HFF-Myc (cell line): ENCODE measurements at regions not wholly inside any gene's neighbourhood (a gene's known extent, or its start where the extent isn't known, plus 50 kb on each side); places are given as distances from the start of the nearest gene placed in this dataset.
"Not testable (repeated sequence)": the region's sequence is repeated elsewhere in the genome, so short reads cannot be mapped to it uniquely, and the experiment has no call there.

Experiments
- DNase-seq: peaks from one replicate; pipeline ENCODE4 v3.0.0-alpha.2; 2011; ENCODE audit warnings: low read depth; ENCODE audit errors: extremely low read depth
- H3K4me3 ChIP-seq: replicated peaks from 2 replicates; pipeline ENCODE4 v1.5.1; 2011; ENCODE audit warnings: low read depth, mild to moderate bottlenecking, control low read depth, low read length
- CTCF ChIP-seq: IDR thresholded peaks from 2 replicates; pipeline ENCODE4 v1.5.1; 2012; ENCODE audit warnings: mild to moderate bottlenecking, low read depth, low read length, control low read depth; ENCODE audit errors: missing control alignments

DNA sequence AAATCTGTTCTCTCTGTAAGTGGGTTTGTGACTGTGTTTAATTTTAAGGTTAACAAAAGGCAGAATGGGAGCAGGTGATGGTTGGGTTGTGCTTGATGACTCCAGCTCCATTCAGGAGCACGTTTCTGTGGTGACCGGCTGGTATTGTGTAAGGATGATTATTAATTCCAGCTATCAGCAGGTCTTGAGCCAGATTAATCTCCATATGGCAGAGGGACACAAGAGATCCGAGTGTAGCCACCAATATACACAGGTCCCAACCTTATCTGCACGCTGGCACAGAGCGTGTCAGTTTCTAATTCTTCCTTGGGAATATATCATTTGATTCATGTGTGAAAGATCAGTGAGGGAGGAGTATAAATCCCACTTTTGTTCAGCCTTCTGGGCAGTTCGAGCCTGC is 199.0 kb upstream of the DCC start:
- no peak for DNase-seq
- TF ChIP-seq CTCF, result no peak
- H3K4me3 ChIP-seq, result no peak overlapping the region

- no peak for DNase-seq
- no peak overlapping the region for H3K4me3 ChIP-seq
- TF ChIP-seq CTCF, result no peak
These were observed 189.9 kb upstream of the DCC start for GRCh38 chr18:52150050-52150449.

DNA sequence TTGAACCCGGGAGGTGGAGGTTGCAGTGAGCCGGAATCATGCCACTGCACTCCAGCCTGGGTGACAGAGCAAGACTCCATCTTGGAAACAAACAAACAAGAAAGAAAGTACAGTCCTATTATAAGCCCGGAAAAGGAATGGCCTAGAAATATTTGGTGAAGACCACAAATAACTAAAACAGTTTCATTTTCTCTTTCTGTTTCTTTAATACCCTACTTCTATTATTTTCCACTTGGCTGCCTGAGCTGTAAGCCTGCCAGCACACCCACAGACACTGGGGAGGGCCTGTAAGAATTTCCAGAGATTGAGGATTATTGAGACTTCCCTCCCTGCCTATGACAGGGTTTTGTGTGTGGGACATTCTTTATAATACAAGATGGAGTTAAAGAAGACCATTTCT is 188.0 kb upstream of the DCC start:
- H3K4me3 ChIP-seq, result no peak overlapping the region
- TF ChIP-seq CTCF, result no peak
- DNase-seq, result no peak

GRCh38 chr18:52156166-52156565 is 183.8 kb upstream of the DCC start:
- no peak for DNase-seq
- no peak for TF ChIP-seq CTCF
- no peak overlapping the region for H3K4me3 ChIP-seq

GRCh38 chr18:52160636-52161035 is 179.4 kb upstream of the DCC start:
- no peak for DNase-seq
- no peak overlapping the region for H3K4me3 ChIP-seq
- no peak for TF ChIP-seq CTCF

DNA sequence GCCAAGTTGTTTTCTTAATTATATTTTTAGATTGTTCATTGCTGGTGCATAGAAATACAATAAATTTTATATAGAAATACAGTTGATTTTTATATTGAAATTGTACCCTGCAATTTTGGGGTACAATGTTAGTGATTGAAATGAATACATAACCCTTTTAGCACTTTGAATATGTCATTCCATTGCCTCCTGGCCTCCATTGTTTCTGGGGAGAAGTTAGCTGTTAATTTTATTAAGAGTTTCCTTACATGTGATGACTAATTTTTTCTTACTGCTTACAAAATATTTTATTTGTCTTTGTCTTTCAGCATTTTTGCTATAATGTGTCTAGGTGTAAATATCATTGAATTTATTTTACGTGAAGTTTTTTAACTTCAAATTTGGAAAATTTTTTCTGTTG is 176.5 kb upstream of the DCC start:
- no peak overlapping the region for H3K4me3 ChIP-seq
- DNase-seq, result no peak
- TF ChIP-seq CTCF, result no peak

DNA sequence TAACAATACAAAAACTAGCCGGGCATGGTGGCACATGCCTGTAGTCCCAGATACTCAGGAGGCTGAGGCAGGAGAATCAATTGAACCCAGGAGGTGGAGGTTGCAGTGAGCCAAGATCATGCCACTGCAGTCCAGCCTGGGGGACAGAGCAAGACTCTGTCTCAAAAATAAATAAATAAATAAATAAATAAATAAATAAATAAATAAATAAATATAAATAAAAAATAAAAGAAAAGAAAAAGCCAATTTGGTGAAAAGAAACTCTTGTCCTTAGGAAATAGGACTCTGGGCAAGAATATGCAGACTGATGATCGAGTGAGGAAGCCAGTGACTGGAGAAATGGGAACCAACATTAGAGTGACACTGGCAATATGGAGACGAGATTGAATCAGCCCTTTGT is 171.9 kb upstream of the DCC start:
- DNase-seq, H3K4me3 ChIP-seq: not testable (repeated sequence)

DNA sequence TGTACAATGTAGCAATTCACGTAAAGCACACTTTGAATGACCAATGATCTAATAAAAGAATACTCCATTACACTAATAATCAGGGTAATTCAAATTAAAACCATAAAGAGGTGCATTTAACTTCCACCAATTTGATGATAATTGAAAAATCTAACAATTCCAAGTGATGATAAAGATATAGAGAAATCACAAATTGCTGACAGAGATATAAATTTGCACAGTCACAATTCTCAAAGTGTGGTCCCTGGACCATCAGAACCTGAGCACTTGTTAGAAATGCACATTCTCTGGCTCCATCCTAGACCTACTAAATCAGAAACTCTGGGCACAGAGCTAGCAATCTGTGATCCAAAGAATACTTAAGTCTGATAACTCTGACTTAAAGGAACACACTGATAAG is 165.8 kb upstream of the DCC start:
- TF ChIP-seq CTCF, result no peak
- no peak for DNase-seq
- no peak overlapping the region for H3K4me3 ChIP-seq
